NCI-H774 (cell line): ENCODE measurements at regions not wholly inside any gene's neighbourhood (a gene's known extent, or its start where the extent isn't known, plus 50 kb on each side); places are given as distances from the start of the nearest gene placed in this dataset.
"Not testable (repeated sequence)": the region's sequence is repeated elsewhere in the genome, so short reads cannot be mapped to it uniquely, and the experiment has no call there.

ENCODE experiments used
- DNase-seq: peaks from one replicate; lab custom pipeline; 2025; lab: John Stamatoyannopoulos, UW

DNA sequence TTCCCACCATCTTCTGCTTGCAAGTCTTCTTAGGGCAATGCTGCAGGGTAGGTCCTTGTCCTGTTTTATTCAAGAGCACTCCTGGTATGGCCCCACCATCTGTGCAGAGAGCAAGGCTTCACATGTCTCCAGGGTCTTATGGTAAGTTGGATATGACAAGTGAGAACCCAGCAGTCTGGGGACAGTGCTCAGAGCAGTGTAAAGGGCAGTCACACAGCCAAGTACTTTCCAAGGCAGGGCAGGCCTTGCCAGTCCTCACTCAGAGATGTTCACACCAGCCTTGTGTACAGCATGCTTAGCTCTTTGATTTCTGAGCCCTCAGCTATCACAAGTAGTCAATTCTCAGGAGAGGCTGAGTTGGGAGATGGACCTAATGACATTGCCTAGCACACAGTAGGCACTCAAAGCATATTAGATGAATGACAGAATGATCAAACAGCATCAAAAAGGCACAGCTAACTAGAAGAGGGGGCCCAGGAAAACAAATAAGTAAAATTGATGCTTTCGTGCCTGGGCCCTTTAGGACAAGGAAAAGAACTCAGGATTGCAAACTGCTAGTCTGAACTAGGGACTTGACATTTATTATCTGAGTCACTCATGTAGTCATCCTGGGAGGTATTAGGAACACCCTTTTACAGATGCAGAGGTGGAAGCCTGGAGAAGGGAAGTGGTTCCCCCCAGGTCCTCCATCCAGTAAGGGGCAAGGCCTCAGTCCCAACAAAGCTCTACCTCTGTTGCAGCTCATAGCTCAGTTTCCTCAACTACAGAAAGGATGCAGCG is 86.7 kb upstream of the CTAGE1 start:
- DNase-seq = no peak

DNA sequence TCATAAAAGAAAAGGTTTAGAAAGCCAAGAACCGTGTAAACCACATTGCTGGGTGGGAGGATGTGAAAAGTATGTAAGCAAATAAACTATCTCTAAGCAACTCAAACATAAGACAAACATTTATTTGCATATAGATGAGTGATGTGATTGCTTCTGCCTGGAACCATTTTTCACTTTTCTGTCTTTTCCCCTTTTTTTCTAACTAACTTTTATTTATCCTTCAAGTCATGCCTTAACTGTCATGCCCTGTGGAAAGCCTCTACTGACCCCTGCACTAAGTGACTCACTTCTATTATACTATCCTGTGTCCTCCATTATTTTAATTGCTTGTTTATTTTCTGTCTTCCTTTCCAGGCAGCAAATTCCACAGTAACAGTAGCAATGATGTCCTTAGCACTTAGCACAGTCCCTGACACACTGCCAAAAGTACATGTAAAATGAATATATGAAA is 87.5 kb upstream of the CTAGE1 start:
- no peak for DNase-seq

DNA sequence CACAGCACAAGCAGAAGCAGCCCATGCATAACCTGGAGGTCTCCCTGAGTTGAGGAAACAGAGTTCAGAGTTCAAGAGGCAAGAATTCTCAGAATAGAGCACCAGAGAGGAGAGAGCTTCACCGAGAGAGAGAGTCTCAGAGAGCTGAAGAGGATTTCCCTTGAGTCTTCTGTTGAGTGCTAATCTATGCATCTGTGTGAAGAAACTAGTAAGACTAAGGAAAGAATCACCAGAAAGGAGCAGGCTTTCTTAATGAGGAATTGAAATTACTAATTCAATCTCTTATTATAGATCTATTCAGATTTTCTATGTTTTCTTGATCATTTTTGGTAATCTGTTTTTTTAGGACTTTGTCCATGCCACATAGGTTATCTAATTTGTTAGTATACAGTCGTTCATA is 89.3 kb upstream of the CTAGE1 start:
- no peak for DNase-seq

DNA sequence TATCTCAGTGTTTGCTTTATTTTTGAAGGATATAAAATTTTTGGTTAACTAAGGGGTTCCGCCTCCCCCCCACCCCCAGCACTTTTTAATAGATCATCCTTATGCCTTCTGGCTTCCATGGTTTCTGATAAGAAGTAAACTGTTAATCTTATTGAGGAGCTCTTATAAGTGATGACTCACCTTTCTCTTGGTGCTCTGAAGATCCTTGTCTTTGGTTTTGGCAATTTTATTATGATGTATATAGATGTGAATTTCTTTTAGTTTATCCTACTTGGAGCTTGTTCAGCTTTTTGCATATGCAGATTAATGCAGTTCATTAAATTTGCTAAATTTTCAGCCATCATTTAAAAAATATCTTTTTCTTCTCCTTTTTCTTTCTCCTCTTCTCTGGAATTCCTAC is 91.7 kb upstream of the CTAGE1 start:
- DNase-seq = no peak

DNA sequence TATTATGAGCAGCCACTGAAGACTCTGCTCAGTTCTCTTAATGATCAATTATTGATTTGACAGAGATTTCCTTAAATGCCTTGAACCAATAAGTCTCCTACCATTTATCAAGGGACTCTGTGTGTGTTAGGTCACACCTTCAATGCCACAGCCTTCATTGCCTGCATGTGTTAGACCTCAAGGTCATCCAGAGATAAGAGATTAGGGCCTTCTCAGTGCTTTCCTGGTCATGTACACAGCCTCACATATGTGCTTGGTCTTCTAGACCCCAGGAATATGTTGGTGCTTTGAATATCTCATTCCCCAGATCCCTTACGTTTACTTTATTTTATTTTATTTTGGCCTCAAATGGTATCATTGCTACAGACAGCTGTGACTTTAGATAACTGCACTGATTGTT is 93.0 kb upstream of the CTAGE1 start:
- no peak for DNase-seq

DNA sequence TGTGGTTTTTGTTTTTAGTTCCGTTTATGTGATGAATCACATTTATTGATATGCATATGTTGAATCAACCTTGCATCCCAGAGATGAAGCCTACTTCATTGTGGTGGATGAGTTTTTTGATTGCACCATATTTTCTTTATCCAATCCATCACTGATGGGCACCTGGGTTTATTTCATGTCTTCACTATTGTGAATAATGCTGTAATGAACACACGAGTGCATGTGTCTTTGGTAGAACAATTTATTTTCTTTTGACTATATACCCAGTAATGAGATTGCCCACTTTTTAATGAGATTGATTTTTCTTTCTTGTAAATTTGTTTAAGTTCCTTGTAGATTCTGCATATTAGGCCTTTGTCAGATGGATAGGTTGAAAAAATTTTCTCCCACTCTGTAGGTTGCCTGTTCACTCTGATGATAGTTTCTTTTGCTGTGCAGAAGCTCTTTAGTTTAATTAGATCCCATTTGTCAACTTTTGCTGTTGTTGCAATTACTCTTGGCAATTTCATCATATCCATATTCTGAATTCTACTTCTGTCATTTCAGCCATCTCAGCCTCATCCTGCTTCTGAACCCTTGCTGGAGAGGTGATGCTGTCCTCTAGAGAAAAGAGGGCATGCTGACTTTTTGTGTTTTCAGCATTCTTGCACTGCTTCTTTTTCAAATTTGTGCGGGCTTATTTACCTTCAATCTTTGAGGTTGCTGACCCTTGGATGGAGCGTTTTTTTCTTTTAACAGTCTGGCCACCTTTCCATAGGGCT is 96.2 kb upstream of the CTAGE1 start:
- no peak for DNase-seq

DNA sequence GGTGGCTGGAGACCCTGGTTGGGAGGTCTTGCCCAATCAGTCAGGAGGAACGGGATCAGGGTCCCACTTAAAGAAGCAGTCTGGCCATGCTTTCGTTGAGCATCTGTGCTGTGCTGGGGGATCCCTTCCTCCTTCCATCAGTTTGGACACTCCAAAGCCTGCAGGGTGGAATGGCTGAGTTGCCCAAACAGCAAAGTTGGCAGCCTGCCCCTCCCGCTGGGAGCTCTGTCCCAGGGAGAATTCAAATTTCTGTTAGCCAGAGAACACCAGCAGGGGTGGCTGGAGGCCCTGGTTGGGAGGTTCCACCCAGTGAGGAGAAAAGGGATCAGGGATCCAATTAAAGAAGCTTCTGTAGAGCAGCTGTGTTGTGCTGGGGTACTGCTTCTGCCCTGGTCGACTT is 96.9 kb upstream of the CTAGE1 start:
- DNase-seq = no peak

DNA sequence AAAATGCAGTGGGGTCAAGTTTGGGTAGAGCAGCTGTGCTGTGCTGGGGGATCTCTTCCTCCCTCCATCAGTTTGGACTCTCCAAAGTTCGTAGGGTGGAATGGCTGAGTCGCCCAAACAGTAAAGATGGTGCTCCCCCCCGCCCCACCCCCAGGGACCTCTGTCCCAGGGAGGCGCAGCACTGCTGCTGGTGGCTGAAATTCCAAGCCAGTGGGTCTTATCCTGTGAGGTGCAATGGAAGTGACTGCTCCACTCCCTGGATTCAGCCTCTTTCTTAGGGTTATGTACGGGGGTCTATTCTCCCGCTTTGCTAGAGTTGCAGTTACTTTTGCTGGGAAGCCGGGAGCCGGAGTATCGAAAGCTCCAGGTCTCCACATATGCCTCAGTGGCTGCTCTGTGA is 97.5 kb upstream of the CTAGE1 start:
- no peak for DNase-seq

DNA sequence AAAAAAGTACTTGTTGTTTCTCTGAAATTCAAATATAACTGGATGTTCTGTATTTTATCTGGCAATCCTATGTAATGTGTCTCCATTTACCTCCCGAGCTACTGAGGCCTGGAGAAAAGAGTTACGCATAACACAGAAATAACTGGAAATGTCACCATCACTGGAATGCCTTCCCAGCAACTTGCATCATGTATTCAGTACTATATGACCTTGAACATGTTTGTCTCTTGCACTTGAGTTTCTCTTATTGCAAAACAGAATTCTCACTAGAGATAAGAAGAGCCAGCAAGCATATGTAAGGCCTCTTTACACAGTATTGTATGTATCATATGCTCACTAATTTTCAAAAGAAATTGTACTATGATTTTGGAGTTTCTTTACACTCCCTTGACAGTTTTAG is 99.6 kb upstream of the CTAGE1 start:
- no peak for DNase-seq

DNA sequence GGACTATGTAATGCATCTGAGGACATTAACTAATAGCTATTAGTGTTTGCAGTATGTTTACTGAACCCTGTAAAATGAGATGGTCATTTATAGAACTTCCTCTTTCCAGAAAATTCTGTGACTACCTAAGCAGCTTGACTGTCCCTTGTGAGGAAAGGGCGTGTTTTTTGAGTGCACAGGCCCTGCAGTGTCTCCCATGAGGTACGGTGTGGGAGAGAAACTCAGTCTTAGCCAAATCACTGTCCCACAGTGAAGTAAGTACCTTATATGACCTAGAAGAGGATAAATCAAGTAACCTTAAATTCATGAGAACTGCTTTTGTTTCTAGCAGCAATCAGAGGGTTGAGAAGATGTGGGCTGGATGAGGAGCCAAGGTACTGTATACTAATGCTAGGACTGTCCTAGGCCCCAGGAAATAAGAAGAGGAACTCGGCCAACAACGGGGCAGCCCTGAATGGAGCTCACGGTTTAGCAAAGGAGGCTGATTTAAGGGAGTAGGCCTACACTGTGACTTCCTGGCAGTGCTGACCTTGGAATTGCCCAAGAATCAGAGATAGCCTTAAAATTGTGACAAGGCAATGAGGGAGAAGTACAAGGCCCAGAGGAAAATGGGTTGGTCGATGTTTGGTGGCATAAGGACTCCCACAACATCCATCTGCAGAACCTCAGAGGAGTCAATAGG is 103.5 kb upstream of the CTAGE1 start:
- DNase-seq = no peak

DNA sequence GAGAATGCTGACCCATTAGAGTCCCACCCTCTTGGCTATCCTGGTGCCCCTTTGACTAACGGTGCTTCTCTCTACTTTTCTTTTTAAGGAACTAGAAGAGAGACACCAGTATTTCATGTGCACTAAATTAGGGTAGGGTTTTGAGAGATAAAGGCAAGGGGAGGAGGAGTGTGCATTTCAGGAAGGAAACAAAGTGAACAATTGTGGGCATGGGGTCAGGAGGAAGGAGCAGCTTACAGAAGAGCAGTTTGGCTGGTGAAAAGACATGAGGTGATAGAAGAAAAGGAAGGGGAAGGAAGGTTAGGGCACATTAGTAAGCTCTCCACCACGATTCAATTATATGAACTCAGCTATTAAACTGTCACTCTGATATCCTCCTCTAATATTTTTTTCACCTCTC is 105.8 kb upstream of the CTAGE1 start:
- DNase-seq = no peak

DNA sequence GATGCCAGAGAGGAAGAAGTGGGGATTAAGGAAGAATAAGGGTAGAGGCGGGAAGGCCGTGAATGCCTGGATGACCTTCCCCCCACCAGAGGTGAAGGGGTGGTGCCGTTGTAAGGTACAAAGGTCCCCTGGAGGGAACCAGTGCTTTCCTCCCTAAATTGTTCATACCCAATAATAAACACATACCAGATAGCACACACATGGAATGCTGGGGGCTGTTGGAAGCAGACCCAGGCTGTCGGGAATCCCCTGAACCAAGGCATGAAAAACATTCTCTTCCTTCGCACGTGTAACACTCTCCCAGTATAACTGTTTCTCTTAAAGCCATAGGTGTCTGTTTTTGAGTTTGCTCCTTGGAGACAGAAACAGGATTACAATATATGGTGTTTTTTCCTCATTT is 107.1 kb upstream of the CTAGE1 start:
- DNase-seq = no peak

DNA sequence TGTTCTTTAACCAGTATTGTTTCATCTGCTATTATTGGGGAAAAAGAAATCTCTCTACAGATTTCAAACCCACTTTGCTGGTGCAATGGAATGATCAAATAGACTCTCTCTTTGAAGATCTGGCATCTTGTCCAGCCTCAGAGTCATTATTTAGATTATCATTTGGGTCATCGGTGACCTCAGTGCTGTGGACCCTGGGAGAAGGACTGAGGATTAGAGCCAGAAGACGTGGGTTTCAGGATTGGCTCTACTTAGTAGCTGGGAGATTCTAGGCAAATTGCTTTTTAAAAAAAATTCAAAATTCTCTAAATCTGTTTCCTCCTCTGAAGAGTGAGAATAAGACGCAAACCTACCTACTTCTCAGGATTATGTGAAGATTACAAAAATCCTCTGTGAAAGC is 107.6 kb upstream of the CTAGE1 start:
- DNase-seq = no peak

DNA sequence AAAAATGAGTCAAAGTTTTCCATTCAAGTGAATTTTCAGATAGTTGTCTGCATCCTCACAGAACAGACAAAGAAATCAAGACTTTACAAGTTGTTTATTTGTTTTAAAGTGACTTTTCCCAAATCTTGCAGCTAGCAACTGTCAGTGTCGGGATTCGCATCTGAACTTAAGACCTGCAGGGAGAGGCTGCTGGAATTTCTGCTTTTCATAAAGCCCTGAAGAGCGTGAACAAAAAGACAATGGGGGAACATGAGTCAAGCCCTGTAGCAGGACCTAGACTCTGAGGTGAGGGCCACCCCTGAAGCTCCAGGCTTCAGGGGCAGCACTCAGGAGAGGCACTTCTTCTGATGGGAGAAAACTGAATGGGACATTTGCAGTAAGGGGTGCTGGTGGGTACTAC is 108.2 kb upstream of the CTAGE1 start:
- DNase-seq = no peak

DNA sequence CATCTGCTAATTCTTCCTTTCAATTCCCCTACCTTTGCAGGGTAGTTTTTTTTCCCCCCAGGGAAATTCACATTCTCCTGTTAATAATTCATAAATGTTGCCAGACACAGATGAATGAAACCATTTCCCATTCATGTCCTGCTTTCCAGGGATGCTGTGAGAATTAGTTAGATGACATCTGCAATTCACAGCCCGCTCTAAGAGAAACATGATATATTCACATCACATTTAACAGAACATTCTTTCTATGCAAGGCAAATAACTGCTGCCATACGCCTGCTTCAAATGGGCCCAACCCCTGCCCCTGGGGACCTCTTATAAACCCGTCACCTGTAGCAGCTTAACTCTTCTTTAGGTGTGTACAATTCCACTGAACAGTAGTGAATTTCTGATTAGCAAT is 110.6 kb upstream of the CTAGE1 start:
- DNase-seq = no peak

DNA sequence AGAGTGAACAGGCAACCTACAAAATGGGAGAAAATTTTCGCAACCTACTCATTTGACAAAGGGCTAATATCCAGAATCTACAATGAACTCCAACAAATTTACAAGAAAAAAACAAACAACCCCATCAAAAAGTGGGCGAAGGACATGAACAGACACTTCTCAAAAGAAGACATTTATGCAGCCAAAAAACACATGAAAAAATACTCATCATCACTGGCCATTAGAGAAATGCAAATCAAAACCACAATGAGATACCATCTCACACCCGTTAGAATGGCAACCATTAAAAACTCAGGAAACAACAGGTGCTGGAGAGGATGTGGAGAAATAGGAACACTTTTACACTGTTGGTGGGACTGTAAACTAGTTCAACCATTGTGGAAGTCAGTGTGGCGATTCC is 117.0 kb upstream of the CTAGE1 start:
- not testable (repeated sequence) for DNase-seq

DNA sequence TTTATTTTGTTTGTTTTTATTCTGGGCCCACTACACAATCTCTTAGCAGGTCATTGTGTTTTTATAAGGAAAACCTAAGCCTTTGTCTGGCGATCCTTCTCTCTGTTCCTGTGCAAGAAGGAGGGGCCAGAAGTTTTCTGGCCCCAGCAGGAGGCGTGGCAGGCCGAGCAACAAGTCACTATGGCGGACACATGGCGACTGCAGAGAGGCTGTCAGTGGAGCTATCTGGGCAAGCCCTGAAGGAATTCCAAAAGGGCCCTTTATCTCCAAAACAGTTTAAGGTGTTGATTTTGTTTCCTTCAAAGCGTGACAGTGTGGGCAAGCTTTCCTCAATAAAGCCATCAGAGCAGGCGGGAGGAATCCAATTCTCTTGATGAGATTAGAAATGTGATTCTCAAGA is 118.8 kb upstream of the CTAGE1 start:
- DNase-seq = no peak

DNA sequence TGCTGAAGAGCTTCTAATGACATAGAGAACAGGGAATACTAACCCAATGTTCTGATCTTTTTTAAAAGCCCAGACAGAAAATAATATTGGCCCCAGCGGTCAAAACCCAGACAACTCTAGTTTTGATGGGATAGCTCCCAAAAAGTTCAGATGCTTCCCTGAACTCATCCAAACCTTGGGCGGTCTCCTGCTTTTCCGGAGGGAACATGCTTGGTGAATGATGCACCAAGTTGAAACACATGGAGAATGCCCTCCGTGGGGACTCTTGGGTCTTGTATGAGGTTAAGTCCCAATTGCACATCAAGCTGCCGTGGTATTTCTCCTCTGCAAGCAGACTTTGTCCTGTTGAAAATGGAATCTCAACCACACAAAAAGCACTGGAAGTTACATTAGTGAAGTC is 120.7 kb upstream of the CTAGE1 start:
- no peak for DNase-seq

DNA sequence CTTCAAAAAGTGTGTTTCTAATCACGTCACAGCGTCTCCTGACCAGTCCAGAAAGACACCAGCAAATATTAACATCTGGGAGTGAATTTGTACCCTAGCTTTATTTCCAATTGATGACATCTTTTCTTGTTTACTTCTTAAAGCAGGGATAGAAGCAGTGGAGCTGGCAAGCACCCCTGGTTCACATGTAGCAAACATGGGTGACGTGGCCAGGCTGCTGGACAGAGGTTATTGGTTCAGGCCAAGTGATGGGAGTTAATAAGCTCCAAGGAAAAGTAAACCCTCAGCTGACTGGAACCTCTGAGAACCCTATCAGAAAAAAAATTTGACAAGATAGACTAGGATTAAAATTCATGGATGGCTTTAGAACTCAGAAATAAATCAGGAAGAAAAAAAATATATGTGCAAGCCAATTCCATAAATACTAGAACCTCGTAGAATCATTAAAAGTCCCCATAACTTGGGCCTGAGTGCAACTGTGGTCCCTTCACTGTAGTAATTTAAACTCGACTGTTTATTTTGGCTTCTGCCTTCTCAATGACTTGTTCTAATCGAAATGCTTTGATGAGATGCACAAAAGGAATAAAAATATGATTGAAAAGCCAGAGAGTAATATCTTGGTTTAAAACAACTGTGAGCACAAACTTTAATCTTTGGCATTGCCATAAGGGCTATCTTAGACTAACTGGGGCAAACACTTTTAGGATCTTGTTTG is 121.5 kb upstream of the CTAGE1 start:
- no peak for DNase-seq

DNA sequence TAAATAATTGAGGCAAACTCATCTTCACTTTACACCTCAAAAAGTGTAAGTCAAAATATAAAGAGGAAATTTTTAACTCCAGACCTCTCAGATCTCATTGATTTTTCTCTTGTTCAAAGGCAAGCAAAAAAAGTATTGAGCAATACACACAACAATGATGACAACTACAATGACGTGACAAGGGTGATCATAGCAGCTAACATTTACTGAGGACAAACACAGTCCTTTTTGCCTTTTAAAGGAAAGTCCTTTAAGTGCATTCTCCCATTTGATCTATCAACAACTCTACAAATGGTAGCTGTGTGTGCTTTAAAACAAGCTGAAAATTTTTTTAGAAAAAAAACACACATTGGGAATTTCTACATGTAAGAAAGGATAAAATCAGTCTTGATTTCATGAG is 123.5 kb upstream of the CTAGE1 start:
- no peak for DNase-seq

DNA sequence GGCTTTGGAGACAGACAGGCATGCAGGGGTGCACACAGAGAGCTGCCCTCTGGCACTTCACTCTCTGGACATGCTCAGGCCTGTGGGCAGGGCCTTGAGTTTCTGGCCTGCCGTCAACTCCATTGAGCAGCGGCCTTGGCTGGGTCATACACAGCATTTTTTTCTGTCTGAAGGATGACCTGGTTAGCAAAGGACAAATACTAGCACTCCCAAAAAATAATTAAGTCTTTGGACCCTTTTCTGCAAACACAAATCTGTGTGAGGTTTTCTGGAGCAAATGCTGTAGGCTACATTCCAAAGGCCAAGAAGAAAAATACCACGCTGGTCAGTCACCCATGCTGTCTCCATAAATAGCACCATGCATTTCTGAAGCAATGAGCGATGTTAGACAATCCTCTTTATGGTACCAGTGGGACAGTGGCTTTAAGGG is 124.7 kb upstream of the CTAGE1 start:
- no peak for DNase-seq

DNA sequence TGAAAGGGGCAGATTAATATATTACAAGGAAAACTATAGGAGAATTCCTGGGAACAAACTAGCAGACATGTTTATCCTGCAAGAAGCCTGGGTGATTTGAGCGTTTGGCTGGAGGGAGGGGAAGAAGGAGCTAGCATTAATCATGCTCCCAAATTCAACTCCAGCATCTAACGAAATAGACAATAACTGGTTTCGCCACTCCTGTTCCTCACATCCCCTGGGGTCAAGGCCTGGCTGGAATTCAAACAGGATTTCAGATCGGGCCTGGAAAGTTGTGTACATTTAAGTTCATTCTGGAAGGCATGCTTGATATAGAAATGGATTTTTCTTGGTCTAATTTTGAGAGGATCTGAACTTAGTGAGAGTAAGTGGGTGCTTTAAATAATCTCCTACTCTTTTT is 126.1 kb upstream of the CTAGE1 start:
- DNase-seq = no peak
